Trophoblast cell (in vitro differentiated cells and primary cell): ENCODE measurements at regions not wholly inside any gene's neighbourhood (a gene's known extent, or its start where the extent isn't known, plus 50 kb on each side); places are given as distances from the start of the nearest gene placed in this dataset.

Source experiments
- DNase-seq, 2 donors: peaks; one replicate each; pipeline ENCODE4 v3.0.0-alpha.2; 2016
- H2AFZ ChIP-seq: 2 replicates; pipeline ENCODE4 v1.6.1; 2013; ENCODE audit warnings: low read length, moderate library complexity, mild to moderate bottlenecking; ENCODE audit not compliant: insufficient read depth, poor library complexity
- H2AK5ac ChIP-seq: 2 replicates; pipeline ENCODE4 v1.6.1; 2013; ENCODE audit warnings: mild to moderate bottlenecking, low read length
- H2BK120ac ChIP-seq: 2 replicates; pipeline ENCODE4 v1.6.1; 2013; ENCODE audit warnings: low read length, mild to moderate bottlenecking, moderate library complexity; ENCODE audit not compliant: insufficient read depth, poor library complexity
- H2BK12ac ChIP-seq: 2 replicates; pipeline ENCODE4 v1.6.1; 2013; ENCODE audit warnings: mild to moderate bottlenecking, low read length, moderate library complexity
- H2BK5ac ChIP-seq: 2 replicates; pipeline ENCODE4 v1.6.1; 2013; ENCODE audit warnings: low read length, low read depth, moderate library complexity, mild to moderate bottlenecking; ENCODE audit not compliant: poor library complexity
- H3K14ac ChIP-seq: 2 replicates; pipeline ENCODE4 v1.6.1; 2013; ENCODE audit warnings: mild to moderate bottlenecking, low read length
- H3K18ac ChIP-seq: 2 replicates; pipeline ENCODE4 v1.6.1; 2013; ENCODE audit warnings: mild to moderate bottlenecking, low read length
- H3K23ac ChIP-seq: 2 replicates; pipeline ENCODE4 v1.6.1; 2013; ENCODE audit warnings: low read length
- H3K27ac ChIP-seq: 2 replicates; pipeline ENCODE4 v1.5.1; 2013; ENCODE audit warnings: low read depth, mild to moderate bottlenecking, inconsistent platforms, low read length, moderate library complexity
- H3K27me3 ChIP-seq: 2 replicates; pipeline ENCODE4 v1.6.1; 2013; ENCODE audit warnings: inconsistent platforms, mild to moderate bottlenecking, low read length, moderate library complexity; ENCODE audit not compliant: insufficient read depth
- H3K36me3 ChIP-seq, 2 experiments: 1 replicate in 1 of 2; 2 replicates in 1 of 2; pipeline ENCODE4 v1.6.1; 2013; ENCODE audit warnings: low read length in 2 of 2, mild to moderate bottlenecking in 2 of 2, moderate library complexity in 1 of 2; ENCODE audit not compliant: insufficient read depth in 2 of 2, control insufficient read depth in 1 of 2
- H3K4ac ChIP-seq: 2 replicates; pipeline ENCODE4 v1.6.1; 2013; ENCODE audit warnings: low read depth, mild to moderate bottlenecking, low read length, moderate library complexity
- H3K4me1 ChIP-seq, 2 experiments: 1 replicate in 1 of 2; 2 replicates in 1 of 2; pipeline ENCODE4 v1.6.1; 2013; ENCODE audit warnings: low read length in 2 of 2, mild to moderate bottlenecking in 2 of 2, moderate library complexity in 1 of 2; ENCODE audit not compliant: insufficient read depth in 2 of 2, control insufficient read depth in 1 of 2
- H3K4me2 ChIP-seq: 2 replicates; pipeline ENCODE4 v1.6.1; 2013; ENCODE audit warnings: inconsistent platforms, mild to moderate bottlenecking, low read length, moderate library complexity
- H3K4me3 ChIP-seq: 2 replicates; pipeline ENCODE4 v1.5.1; 2013; ENCODE audit warnings: mild to moderate bottlenecking, low read depth, low read length, inconsistent platforms
- H3K79me1 ChIP-seq: one replicate; pipeline ENCODE4 v1.6.1; 2013; ENCODE audit warnings: low read length
- H3K79me2 ChIP-seq: 2 replicates; pipeline ENCODE4 v1.6.1; 2013; ENCODE audit warnings: low read length, mild to moderate bottlenecking; ENCODE audit not compliant: control insufficient read depth, insufficient read depth, poor library complexity
- H3K9ac ChIP-seq: 2 replicates; pipeline ENCODE4 v1.6.1; 2013; ENCODE audit warnings: mild to moderate bottlenecking, low read length
- H3K9me3 ChIP-seq: 2 replicates; pipeline ENCODE4 v1.6.1; 2013; ENCODE audit warnings: low read depth, mild to moderate bottlenecking, control low read depth, inconsistent platforms, low read length; ENCODE audit not compliant: insufficient read depth
- H4K12ac ChIP-seq: 2 replicates; pipeline ENCODE4 v1.6.1; 2013; ENCODE audit warnings: low read depth, mild to moderate bottlenecking, low read length, moderate library complexity
- H4K8ac ChIP-seq: 2 replicates; pipeline ENCODE4 v1.6.1; 2013; ENCODE audit warnings: low read depth, mild to moderate bottlenecking, low read length, moderate library complexity
- H4K91ac ChIP-seq: one replicate; pipeline ENCODE4 v1.6.1; 2013; ENCODE audit warnings: low read depth, mild to moderate bottlenecking, low read length, moderate library complexity
- WGBS: extraction: QIAGEN DNeasy Blood & Tissue Kit; methylation state at CpG from one replicate; pipeline ENCODE4 v1.1.7; 2013; ENCODE audit warnings: missing lambda C conversion rate; ENCODE audit not compliant: insufficient read length, insufficient coverage; ENCODE audit errors: extremely low coverage; 5-methylcytosine and 5-hydroxymethylcytosine counted together

DNA sequence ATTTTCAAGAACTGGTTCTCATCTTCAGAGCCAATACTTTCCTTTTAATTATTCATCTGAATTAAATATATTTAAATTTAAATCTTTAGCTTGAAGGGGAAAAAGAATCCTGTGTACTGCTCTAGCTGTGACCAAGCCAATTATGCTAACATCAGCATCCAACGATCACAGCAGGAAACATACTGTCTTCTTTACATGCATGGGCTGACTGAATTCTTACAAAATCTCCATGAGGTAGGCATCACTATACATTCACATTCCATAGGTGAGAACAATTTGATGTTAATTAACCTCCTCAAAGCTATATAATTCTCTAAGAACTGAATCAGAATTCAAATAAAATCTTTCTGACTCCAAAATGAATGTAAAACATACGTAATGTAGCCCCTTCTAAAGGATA is 118.8 kb upstream of the MAP2 start:
- no peak overlapping the region for H3K9ac ChIP-seq
- no CpG with 5 or more reads among the region's 2 CpGs for WGBS
- DNase-seq, result no peak

DNA sequence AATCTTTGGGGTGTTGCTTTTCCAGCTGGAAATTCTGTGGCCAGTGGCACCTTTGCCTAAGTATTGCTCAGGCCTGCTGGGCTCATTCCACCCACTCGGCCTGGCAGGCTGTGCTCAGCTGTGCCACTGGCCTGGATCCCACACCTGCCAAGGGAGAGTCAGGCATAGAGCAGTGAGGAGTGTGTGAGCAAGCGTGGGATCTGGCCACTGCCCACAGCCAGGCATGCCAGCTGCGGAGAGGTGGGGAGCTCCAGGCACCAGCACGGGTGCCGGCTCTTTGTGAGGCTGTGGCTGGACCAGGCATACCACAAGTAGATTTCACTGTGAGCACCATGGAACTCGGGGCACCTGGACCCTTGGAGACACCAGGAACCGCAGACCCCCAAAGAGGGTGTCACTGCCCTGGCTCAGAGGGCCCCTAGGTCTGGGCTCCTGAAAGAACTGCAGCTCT is 118.1 kb upstream of the MAP2 start:
- Histone ChIP-seq H3K4me2 (no peak overlapping the region), H3K4me3 (no peak overlapping the region), H3K79me2 (peaks cover 2% of the 10 kb centered on the region), H3K27ac (no peak overlapping the region), H3K18ac (no peak overlapping the region), H3K4ac (no peak overlapping the region), H4K8ac (no peak overlapping the region), H3K4me1 (no peaks in the 10 kb centered on the region), H2BK12ac (no peak overlapping the region), H2BK120ac (no peak overlapping the region), H3K79me1 (no peaks in the 10 kb centered on the region), H4K91ac (no peak overlapping the region), H4K12ac (no peak overlapping the region), H3K9ac (no peak overlapping the region), H3K9me3 (no peaks in the 10 kb centered on the region), H3K27me3 (no peaks in the 10 kb centered on the region), H3K23ac (no peak overlapping the region), H2BK5ac (no peak overlapping the region), H2AK5ac (no peak overlapping the region), H3K36me3 (no peaks in the 10 kb centered on the region), H2AFZ (no peak overlapping the region), H3K14ac (no peak overlapping the region)
- DNase-seq, result no peak
- no CpG with 5 or more reads among the region's 7 CpGs for WGBS

More for the DNA sequence above, 118.8 kb upstream of the MAP2 start:
- Histone ChIP-seq H4K91ac (no peak overlapping the region), H3K14ac (no peak overlapping the region), H3K27me3 (no peaks in the 10 kb centered on the region), H3K4me3 (no peak overlapping the region), H3K27ac (no peak overlapping the region), H3K23ac (no peak overlapping the region), H2BK5ac (no peak overlapping the region), H3K9me3 (no peaks in the 10 kb centered on the region), H3K4me1 (no peaks in the 10 kb centered on the region), H2AFZ (no peak overlapping the region), H3K79me2 (peaks cover 2% of the 10 kb centered on the region), H2AK5ac (no peak overlapping the region), H2BK120ac (no peak overlapping the region), H3K4me2 (no peak overlapping the region), H3K18ac (no peak overlapping the region), H4K8ac (no peak overlapping the region), H2BK12ac (no peak overlapping the region), H4K12ac (no peak overlapping the region), H3K4ac (no peak overlapping the region), H3K36me3 (no peaks in the 10 kb centered on the region), H3K79me1 (no peaks in the 10 kb centered on the region)

DNA sequence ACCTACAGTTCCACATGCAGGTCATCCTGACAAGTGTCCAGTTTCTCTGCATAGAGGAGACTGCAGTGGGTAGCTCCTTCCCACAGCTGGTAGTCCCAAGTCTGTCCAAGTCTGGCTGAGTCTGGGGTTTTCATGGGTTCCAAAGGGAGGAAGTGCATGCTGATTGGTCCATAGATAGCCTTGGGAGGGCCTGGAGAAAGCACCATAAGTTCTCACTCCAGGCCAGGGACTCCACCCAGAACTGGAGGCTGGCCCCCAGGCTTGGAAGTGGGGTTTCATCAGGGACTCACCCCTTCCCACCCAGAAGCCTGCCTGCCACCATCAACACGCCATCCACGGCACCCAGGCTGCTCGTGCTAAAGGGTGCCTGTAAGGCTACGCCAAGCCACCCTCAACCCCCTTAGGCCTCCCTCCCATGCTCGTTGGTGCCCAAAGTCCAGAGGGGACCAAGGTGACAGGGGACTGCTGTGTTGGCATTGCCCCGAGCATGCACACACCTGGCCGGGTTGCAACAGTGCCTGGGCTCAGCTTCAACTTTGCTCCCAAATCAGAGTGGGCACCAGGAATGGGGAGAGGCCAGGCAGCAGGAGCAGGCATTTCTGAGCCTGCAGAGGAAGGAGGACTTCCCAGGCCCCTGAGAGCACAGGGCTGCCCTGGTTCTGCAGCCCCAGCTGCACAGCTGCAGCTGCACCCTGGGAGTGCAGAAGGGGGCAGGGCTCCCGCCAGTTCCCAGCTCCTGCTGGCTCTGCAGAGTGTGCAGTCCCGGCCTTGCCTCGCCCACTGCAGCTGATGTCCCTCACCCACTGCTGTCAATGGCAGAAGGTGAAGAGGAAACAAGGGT is 116.5 kb upstream of the MAP2 start:
- no peaks in the 10 kb centered on the region for H3K79me1 ChIP-seq
- no peak overlapping the region for H3K18ac ChIP-seq
- H4K91ac ChIP-seq, result no peak overlapping the region
- no CpG with 5 or more reads among the region's 10 CpGs for WGBS
- H3K9me3 ChIP-seq, result no peaks in the 10 kb centered on the region
- no peak overlapping the region for H3K23ac ChIP-seq
- no peaks in the 10 kb centered on the region for H3K27me3 ChIP-seq
- no peak overlapping the region for H2BK12ac ChIP-seq
- no peak overlapping the region for H2BK120ac ChIP-seq
- H3K4me3 ChIP-seq, result peak overlapping the region; percentile 7
- no peaks in the 10 kb centered on the region for H3K4me1 ChIP-seq
- H2BK5ac ChIP-seq, result no peak overlapping the region
- H3K79me2 ChIP-seq, result peaks cover 2% of the 10 kb centered on the region
- no peaks in the 10 kb centered on the region for H3K36me3 ChIP-seq
- H4K8ac ChIP-seq, result no peak overlapping the region
- H3K9ac ChIP-seq, result no peak overlapping the region
- H2AFZ ChIP-seq, result no peak overlapping the region
- no peak overlapping the region for H3K27ac ChIP-seq
- H2AK5ac ChIP-seq, result no peak overlapping the region
- no peak overlapping the region for H3K4ac ChIP-seq
- H4K12ac ChIP-seq, result no peak overlapping the region
- H3K4me2 ChIP-seq, result no peak overlapping the region
- DNase-seq, result no peak
- H3K14ac ChIP-seq, result no peak overlapping the region

DNA sequence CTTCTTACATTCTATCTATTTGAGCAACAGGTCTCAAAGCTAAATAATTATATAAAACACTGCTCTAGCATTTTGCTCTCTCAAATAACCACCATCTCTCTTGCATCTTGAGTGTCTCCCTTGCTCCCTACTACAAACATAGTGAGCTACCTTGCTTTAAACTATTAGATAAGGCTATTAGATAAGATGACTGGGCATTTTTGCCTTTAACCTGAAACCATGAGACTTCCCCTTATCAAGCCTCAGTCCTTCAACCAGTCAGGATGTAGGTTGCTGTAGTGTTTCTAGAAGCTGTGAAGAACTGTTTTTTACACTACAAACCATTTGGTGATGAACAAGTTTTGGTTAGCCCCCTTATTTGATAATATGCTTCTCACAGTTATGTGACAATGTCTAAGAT is 115.4 kb upstream of the MAP2 start:
- H3K27ac ChIP-seq, result no peak overlapping the region
- no peaks in the 10 kb centered on the region for H3K9me3 ChIP-seq
- no peak overlapping the region for H3K4me2 ChIP-seq
- H3K4ac ChIP-seq, result no peak overlapping the region
- H3K36me3 ChIP-seq, result no peaks in the 10 kb centered on the region
- no peak overlapping the region for H2AFZ ChIP-seq
- no peak overlapping the region for H4K91ac ChIP-seq
- no peak overlapping the region for H4K12ac ChIP-seq
- no peaks in the 10 kb centered on the region for H3K79me1 ChIP-seq
- H4K8ac ChIP-seq, result no peak overlapping the region
- H3K4me3 ChIP-seq, result no peak overlapping the region
- no peak overlapping the region for H2BK120ac ChIP-seq
- H3K79me2 ChIP-seq, result peaks cover 2% of the 10 kb centered on the region
- no peak overlapping the region for H3K9ac ChIP-seq
- H3K14ac ChIP-seq, result no peak overlapping the region
- no peak overlapping the region for H2AK5ac ChIP-seq
- H2BK5ac ChIP-seq, result no peak overlapping the region
- no peak overlapping the region for H3K18ac ChIP-seq
- no peaks in the 10 kb centered on the region for H3K27me3 ChIP-seq
- no peak overlapping the region for H3K23ac ChIP-seq
- DNase-seq, result no peak
- H2BK12ac ChIP-seq, result no peak overlapping the region
- H3K4me1 ChIP-seq, result no peaks in the 10 kb centered on the region
